GM12872 (cell line): ENCODE measurements at regions not wholly inside any gene's neighbourhood (a gene's known extent, or its start where the extent isn't known, plus 50 kb on each side); places are given as distances from the start of the nearest gene placed in this dataset.

ENCODE experiments used
- TF ChIP-seq, protein P1 (sequence below): IDR thresholded peaks from 3 replicates; pipeline ENCODE4 v1.5.1; 2011; ENCODE audit warnings: low read depth, mild to moderate bottlenecking, low read length, moderate library complexity; ENCODE audit not compliant: insufficient read depth

DNA sequence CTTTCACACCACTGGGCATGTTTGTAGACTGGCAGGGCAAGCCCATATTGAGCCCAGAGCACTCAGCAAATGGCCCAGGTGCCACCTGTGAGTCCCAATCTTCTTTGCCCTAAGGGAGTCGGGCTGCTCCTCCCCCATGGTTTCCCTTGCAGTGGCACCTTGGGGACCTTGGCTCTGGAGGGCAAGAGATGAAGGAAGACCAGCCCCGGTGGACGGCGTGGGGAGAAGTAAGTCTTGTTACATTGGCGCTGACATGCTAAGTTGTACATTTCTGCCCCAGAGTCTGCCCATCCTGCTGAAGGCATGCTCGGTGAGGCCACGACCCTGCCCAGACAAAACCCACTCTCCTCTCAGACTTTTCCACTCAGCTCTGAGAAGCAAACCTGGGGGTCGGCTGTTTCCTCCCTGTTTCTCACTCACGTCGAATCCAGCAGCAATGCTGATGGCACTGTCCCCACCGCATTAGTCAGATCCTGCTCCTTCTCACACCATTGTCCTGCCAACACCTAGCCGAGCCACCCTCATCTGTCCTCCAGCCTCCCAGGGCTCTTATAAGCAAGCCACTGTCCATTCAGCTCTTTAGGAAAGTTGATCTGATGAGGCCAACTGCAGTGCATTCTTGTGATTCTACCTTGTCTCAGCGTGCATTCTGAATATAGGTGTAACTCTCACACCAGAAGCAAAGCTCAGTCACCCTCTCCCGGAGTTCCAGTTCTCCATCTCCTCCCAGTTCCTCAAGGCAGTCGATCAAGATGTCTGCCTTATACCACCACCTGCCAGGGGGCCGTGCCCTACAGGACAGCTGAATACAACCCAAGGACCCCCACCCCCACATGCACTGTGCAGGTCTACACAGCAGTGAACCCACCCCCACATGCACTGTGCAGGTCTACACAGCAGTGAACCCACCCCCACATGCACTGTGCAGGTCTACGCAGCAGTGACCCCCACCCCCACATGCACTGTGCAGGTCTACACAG lies 827.1 kb downstream of the TBC1D22A start:
- TF ChIP-seq, protein P1, sequence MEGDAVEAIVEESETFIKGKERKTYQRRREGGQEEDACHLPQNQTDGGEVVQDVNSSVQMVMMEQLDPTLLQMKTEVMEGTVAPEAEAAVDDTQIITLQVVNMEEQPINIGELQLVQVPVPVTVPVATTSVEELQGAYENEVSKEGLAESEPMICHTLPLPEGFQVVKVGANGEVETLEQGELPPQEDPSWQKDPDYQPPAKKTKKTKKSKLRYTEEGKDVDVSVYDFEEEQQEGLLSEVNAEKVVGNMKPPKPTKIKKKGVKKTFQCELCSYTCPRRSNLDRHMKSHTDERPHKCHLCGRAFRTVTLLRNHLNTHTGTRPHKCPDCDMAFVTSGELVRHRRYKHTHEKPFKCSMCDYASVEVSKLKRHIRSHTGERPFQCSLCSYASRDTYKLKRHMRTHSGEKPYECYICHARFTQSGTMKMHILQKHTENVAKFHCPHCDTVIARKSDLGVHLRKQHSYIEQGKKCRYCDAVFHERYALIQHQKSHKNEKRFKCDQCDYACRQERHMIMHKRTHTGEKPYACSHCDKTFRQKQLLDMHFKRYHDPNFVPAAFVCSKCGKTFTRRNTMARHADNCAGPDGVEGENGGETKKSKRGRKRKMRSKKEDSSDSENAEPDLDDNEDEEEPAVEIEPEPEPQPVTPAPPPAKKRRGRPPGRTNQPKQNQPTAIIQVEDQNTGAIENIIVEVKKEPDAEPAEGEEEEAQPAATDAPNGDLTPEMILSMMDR: no peak

DNA sequence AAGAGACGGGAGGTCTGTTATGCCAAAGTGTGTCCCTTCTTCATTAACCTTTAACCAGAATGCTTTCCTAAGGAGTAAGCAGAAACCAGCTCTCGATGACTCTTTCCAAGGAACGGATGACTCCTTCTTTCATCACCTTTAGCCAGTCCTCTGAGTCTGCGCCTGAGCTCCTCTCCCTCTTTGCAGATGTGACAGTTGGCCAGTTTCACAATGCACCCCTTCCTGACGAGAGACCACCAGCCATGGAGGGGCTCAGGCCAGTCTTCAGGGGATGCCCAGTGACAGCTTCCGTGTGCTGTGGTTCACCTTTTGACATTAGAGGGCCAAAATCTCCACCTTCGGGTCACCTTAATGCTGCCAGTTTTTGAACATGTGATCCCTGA lies 826.1 kb downstream of the TBC1D22A start:
- TF ChIP-seq, protein P1: no peak

DNA sequence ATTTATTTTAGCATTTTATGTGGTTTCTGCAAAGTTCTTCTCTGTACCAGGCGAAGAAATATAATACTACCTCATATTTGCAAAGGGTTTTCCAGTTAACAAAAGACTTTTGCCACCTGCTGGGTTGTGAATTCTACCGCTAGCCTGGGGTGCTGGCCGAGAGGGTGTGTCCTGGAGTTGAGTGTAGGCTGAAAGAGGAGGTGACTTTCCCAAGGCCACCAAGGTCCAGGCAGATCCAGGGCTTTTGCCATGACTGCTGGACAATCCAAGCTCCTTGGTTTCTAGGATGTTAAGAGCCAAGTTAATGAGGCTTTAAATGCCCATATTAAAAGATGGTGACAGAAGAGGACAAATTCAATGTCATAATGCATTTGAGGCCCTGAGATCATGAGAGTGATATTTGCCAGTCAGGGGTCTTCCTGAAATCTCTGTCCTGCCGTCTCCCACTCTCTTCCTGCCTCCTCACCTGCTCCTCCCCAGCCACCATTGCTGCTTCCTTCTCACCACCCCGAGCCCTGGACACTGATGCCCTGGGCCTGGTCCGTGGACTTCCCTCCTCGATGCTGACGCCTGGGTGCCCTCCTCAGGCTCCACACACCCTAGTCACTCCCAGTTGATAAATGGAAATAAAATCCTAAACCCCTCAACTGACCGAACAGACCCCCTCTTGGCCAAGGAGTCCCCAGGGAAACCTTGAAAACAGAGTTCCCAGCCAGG lies 825.6 kb downstream of the TBC1D22A start:
- TF ChIP-seq, protein P1: no peak

DNA sequence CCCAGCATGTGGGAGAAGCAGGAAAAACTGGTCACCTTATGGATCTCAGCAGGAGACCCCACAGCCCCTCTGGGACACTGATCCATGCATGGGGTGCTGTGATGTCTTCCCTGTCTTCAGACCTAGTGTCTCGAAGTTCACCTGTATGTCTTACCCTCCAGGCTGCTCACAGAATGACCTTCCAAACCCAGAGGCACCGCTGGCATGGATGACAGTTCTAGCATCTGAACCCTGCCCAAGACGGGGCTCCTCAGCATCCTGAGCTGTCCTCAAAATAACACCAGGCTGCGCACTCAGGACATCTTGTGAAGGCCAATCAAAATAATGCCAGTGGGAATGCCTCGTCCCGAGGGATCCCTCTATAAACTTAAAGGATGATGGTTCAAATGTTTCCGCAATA lies 824.9 kb downstream of the TBC1D22A start:
- TF ChIP-seq, protein P1: no peak

DNA sequence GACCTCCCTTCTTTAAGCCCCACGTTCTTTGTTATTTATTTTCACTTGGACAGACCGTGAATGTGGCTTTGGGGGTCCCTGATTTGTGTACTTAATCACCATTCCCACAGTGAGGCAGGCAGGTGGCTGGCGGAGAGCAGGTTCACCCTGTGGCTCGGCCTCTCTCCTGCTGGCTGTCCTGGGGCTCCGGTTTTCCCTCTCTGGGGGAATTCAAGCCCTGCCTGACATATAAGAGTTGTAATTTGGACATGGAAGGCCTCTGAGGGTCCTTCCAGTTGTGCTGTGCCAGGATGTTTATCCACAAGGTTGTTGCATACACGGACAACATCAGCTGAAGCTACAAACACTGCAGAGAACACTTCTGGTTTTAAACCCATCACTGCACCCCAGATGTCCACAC lies 824.5 kb downstream of the TBC1D22A start:
- TF ChIP-seq, protein P1: no peak

DNA sequence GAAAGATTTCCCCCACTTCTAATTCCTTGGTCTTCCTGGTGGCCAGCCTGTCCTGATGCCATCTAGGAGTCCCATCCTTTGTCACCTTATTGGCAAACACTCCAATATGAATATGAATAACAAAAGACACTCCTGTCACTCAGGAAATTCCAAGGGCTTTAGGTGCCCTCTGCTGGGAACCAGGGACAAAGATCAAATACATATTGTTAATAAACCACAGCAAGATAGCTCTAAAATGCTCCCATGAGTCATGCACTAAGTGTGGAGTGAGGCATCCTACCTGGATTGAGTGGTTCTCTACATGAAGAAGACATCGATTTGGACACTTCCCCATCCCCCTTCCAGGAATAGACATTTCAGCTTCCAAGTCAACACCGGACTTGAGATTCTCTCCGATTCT lies 823.6 kb downstream of the TBC1D22A start:
- TF ChIP-seq, protein P1: no peak

DNA sequence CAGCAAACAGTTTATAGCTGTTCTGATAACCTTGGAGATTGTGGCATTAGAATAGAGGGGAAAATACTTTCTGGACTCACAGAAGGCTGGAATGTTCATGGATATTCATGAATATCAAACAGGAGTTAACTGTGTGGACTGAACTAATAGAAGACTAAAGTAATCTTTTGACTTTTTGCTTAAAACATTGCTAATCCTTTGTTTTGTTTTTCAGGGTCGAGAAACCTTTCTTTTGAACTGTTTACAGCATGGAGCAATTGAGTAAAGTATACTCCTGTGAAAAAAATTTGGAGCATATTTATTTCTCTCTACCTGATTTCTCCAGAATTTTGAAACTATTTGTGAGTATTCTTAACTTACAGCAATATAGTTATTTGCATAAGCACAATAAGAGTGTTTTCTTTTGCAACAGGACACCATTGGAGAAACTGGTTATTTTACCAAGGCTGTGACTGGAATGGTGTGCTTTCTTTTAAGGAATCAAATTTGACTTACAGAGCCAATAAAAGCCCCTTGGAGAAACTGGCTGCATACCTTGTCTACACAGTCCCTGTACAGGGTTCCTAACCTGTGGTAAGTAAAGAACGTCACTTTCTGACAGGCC lies 821.6 kb downstream of the TBC1D22A start:
- TF ChIP-seq, protein P1: no peak
